Progenitor cell of endocrine pancreas (in vitro differentiated cells): ENCODE measurements at regions not wholly inside any gene's neighbourhood (a gene's known extent, or its start where the extent isn't known, plus 50 kb on each side); places are given as distances from the start of the nearest gene placed in this dataset.
"Not testable (repeated sequence)": the region's sequence is repeated elsewhere in the genome, so short reads cannot be mapped to it uniquely, and the experiment has no call there.

ENCODE experiments used
- DNase-seq: peaks from one replicate; pipeline ENCODE4 v3.0.0; 2021; ENCODE audit warnings: low spot score; ENCODE audit not compliant: unreplicated experiment
- H3K27ac Mint-ChIP-seq: 2 replicates; pipeline ENCODE4 v1.8.0; 2021; ENCODE audit warnings: mild to moderate bottlenecking, moderate library complexity, mixed read lengths
- H3K27me3 Mint-ChIP-seq: 2 replicates; pipeline ENCODE4 v1.8.0; 2021; ENCODE audit warnings: mixed read lengths
- H3K36me3 Mint-ChIP-seq: 2 replicates; pipeline ENCODE4 v1.8.0; 2022; ENCODE audit warnings: mixed read lengths; ENCODE audit not compliant: insufficient read depth
- H3K4me1 Mint-ChIP-seq: 2 replicates; pipeline ENCODE4 v1.8.0; 2021; ENCODE audit warnings: low read depth, mixed read lengths
- H3K4me3 Mint-ChIP-seq: 2 replicates; pipeline ENCODE4 v1.8.0; 2021; ENCODE audit warnings: low read depth, mild to moderate bottlenecking, moderate library complexity, mixed read lengths
- H3K9me3 Mint-ChIP-seq: 2 replicates; pipeline ENCODE4 v1.8.0; 2021; ENCODE audit warnings: low read depth, mixed read lengths
- CTCF ChIP-seq: fragments of 200-600 bp; sonication (generic); IDR thresholded peaks from one replicate; pipeline ENCODE4 v1.5.0; 2021; ENCODE audit warnings: antibody characterized with exemption, mild to moderate bottlenecking; ENCODE audit not compliant: unreplicated experiment

- H3K27ac Mint-ChIP-seq = no peak overlapping the region
- TF ChIP-seq CTCF = no peak
- DNase-seq = no peak
- H3K27me3 Mint-ChIP-seq = no peaks in the 10 kb centered on the region
- no peaks in the 10 kb centered on the region for H3K9me3 Mint-ChIP-seq
- H3K4me3 Mint-ChIP-seq = no peak overlapping the region
- no peaks in the 10 kb centered on the region for H3K4me1 Mint-ChIP-seq
- H3K36me3 Mint-ChIP-seq = no peaks in the 10 kb centered on the region
Observed at GRCh38 chr5:26386532-26386931, 651.9 kb downstream of the CDH9 start.

- DNase-seq, H3K4me3 Mint-ChIP-seq, H3K27ac Mint-ChIP-seq, H3K27me3 Mint-ChIP-seq, H3K36me3 Mint-ChIP-seq, H3K4me1 Mint-ChIP-seq: not testable (repeated sequence)
- peaks cover 19% of the 10 kb centered on the region for H3K9me3 Mint-ChIP-seq
Observed at GRCh38 chr5:26364624-26365023, 673.8 kb downstream of the CDH9 start.

DNA sequence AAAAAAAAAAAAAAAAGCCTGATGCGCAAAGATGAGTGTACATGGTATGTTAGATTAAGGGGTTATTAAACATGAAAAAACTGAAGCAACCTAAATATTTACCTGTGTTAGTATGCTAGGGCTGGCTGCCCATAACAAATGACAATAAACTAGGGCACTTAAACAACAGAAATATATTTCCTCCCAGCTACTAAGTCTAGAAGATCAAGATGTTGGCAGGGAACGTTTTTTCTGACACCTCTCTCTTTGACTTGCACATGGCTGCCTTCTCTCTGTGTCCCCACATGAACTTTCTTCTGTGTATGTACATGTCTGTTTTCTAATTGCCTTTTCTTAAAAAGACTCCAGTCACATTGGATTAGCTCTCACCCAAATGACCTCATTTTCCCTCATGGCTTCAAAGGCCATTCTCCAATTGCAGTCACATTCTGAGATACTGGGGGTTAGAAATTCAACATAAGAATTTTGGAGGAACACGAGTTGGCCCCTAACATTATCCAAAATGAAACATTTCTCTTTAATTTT lies 694.5 kb downstream of the CDH9 start:
- Mint-ChIP-seq H3K27me3 (no peaks in the 10 kb centered on the region), H3K9me3 (peaks cover 8% of the 10 kb centered on the region), H3K4me1 (no peaks in the 10 kb centered on the region), H3K4me3 (no peak overlapping the region), H3K36me3 (no peaks in the 10 kb centered on the region), H3K27ac (no peak overlapping the region)
- DNase-seq = no peak
- TF ChIP-seq CTCF = no peak

DNA sequence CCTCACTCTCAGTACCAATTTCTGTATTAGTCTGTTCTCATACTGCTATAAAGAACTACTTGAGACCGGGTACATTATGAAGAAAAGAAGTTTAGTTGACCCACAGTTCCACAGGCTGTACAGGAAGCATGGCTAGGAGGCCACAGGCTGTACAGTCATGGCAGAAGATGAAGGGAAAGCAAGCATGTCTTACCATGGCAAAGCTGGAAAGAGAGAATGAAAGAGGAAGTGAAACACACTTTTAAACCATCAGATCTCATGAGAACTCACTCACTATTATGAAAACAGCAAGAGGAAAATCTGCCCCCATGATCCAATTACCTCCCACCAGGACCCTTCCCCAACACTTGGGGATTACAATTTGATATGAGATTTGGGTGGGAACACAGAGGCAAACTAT lies 698.8 kb downstream of the CDH9 start:
- H3K4me1 Mint-ChIP-seq = peaks cover 2% of the 10 kb centered on the region
- DNase-seq = no peak
- H3K9me3 Mint-ChIP-seq = peaks cover 8% of the 10 kb centered on the region
- H3K4me3 Mint-ChIP-seq = no peak overlapping the region
- H3K36me3 Mint-ChIP-seq = no peaks in the 10 kb centered on the region
- peak overlapping the region; percentile 66 for H3K27ac Mint-ChIP-seq
- no peak for TF ChIP-seq CTCF
- H3K27me3 Mint-ChIP-seq = no peaks in the 10 kb centered on the region

GRCh38 chr5:26329562-26330189 lies 708.7 kb downstream of the CDH9 start:
- Mint-ChIP-seq H3K27ac (no peak overlapping the region), H3K4me3 (no peak overlapping the region), H3K9me3 (no peaks in the 10 kb centered on the region), H3K4me1 (no peaks in the 10 kb centered on the region), H3K27me3 (no peaks in the 10 kb centered on the region), H3K36me3 (no peaks in the 10 kb centered on the region)
- TF ChIP-seq CTCF = peak; percentile 65
- no peak for DNase-seq

DNA sequence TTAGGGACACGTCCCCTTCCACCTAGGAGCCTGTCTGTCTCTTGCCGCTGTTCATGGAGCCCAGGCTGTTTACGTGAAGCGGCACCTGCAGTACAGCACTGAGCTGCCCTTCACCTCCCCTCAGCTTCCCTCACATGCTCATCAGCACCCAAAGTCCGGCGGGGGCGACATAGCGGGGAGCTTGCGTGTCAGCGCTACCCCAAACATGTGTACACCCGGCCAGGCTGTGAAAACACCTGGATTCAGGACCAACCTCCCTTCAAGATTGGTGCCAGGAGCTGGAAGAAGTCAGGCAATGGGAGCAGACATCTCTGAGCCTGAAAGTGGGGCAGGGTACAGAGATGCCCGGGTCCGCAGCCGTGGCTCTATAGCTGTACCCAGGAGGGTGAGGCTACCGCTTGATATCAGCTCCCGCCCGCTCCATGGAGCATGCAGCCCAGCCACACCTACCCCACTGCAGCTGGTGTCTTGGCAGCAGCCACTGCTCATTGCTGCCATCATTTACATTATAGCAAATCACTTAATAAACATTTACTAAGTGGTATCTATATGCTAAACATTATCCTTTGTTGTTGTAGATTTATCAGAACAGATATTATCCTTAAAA lies 712.1 kb downstream of the CDH9 start:
- Mint-ChIP-seq H3K4me1 (no peaks in the 10 kb centered on the region), H3K4me3 (no peak overlapping the region), H3K9me3 (no peaks in the 10 kb centered on the region), H3K27me3 (no peaks in the 10 kb centered on the region), H3K27ac (no peak overlapping the region), H3K36me3 (no peaks in the 10 kb centered on the region)
- DNase-seq = no peak
- TF ChIP-seq CTCF = no peak

GRCh38 chr5:26325432-26325831 lies 713.0 kb downstream of the CDH9 start:
- H3K36me3 Mint-ChIP-seq, H3K9me3 Mint-ChIP-seq, H3K27me3 Mint-ChIP-seq, H3K4me3 Mint-ChIP-seq, DNase-seq, H3K4me1 Mint-ChIP-seq, H3K27ac Mint-ChIP-seq: not testable (repeated sequence)

- not testable (repeated sequence) for H3K27ac Mint-ChIP-seq, H3K4me3 Mint-ChIP-seq, H3K9me3 Mint-ChIP-seq, DNase-seq, H3K4me1 Mint-ChIP-seq, H3K36me3 Mint-ChIP-seq, H3K27me3 Mint-ChIP-seq
Observed at GRCh38 chr5:26324273-26324895, 714.0 kb downstream of the CDH9 start.
